Heart left ventricle (tissue), 16 donors: ENCODE measurements at regions not wholly inside any gene's neighbourhood (a gene's known extent, or its start where the extent isn't known, plus 50 kb on each side); places are given as distances from the start of the nearest gene placed in this dataset.

Experiments used
- ATAC-seq, 4 donors: fragments of 200-7000 bp; cut with Tn5 transposase; one replicate each; pipeline ENCODE4 v1.9.1; 2020 to 2022; ENCODE audit warnings: moderate library complexity in 4 of 4, mild to moderate bottlenecking in 3 of 4, moderate number of reproducible peaks in 1 of 4
- DNase-seq, 5 donors: peaks; one replicate each; pipeline ENCODE4 v3.0.0-alpha.2; 2020
- H3K27ac ChIP-seq, 12 donors: fragments of 200-600 bp; sonication (generic) in 4 of 12; one replicate each; pipeline versions ENCODE4 v1.5.0 to v1.8.0; 2016 to 2022; ENCODE audit warnings: mild to moderate bottlenecking in 2 of 12
- H3K27me3 ChIP-seq, 9 donors: fragments of 200-600 bp; sonication (generic) in 2 of 9; one replicate each; pipeline versions ENCODE4 v1.5.1 to v1.8.0; 2016 to 2022; ENCODE audit warnings: mild to moderate bottlenecking in 3 of 9
- H3K36me3 ChIP-seq, 9 donors: fragments of 200-600 bp; sonication (generic) in 2 of 9; one replicate each; pipeline versions ENCODE4 v1.5.0 to v1.8.0; 2018 to 2022; ENCODE audit warnings: mild to moderate bottlenecking in 2 of 9
- H3K4me1 ChIP-seq, 12 donors: fragments of 200-600 bp; sonication (generic) in 4 of 12; one replicate each; pipeline versions ENCODE4 v1.5.0 to v1.8.0; 2016 to 2022; ENCODE audit warnings: mild to moderate bottlenecking in 3 of 12
- H3K4me3 ChIP-seq, 12 donors: fragments of 200-600 bp; sonication (generic) in 4 of 12; one replicate each; pipeline versions ENCODE4 v1.5.0 to v1.8.0; 2017 to 2022; ENCODE audit warnings: mild to moderate bottlenecking in 9 of 12, moderate library complexity in 4 of 12
- H3K9me3 ChIP-seq, 12 donors: fragments of 200-600 bp; sonication (generic) in 4 of 12; one replicate each; pipeline versions ENCODE4 v1.5.0 to v1.8.0; 2016 to 2022; ENCODE audit warnings: mild to moderate bottlenecking in 1 of 12
- CTCF ChIP-seq, 12 donors: fragments of 200-600 bp; sonication (generic) in 4 of 12; IDR thresholded peaks; one replicate each; pipeline versions ENCODE4 v1.5.0 to v1.8.0; 2018 to 2022; ENCODE audit warnings: antibody characterized with exemption in 12 of 12, mild to moderate bottlenecking in 5 of 12
- POLR2A ChIP-seq, 2 donors: fragments of 450-650 bp; IDR thresholded peaks; one replicate each; pipeline ENCODE4 v1.6.1; 2017; ENCODE audit warnings: antibody characterized with exemption in 2 of 2, mild to moderate bottlenecking in 2 of 2, moderate library complexity in 2 of 2
- WGBS, 4 donors: extraction: QIAGEN DNeasy Blood & Tissue Kit in 2 of 4; methylation state at CpG; one replicate each; pipeline versions ENCODE4 v1.1.5 to v1.1.7; 2013 to 2018; 5-methylcytosine and 5-hydroxymethylcytosine counted together
- intact Hi-C, 10 donors: fragments of 100-400 bp; cut with DNase I; formaldehyde crosslinking; loops; one replicate each; pipeline versions ENCODE4 v1.11.1 to v1.14.2; 2022
- donor health status: ischemic (EF 13 %, LVEDD 7.1; RV severe dilation, severe dysfunction).
- donor health status: healthy with polysubstance abuse.
- donor health status: DM: no; HTN: yes; CAD: no.
- donor health status: DM: no; HTN: no; CAD: no.
- donor health status: ischemic (EF 25% LVEDD 6.9; RV normal size, moderate dysfunction).
- donor health status: ischemic (EF 25% LVEDD 5.7; RV mildly dilated, moderate dysfunction).
- donor health status: healthy.
- donor health status: DM: yes; HTN: yes; CAD: no.
- donor health status: ischemic (EF 35%, LVEDD 5.7; RV mildly dilated, moderate dysfunction).
- donor health status: nonischemic (EF 11% LVEDD 7.7; RV severe dilation, severe dysfunction).
- donor health status: DM: yes; HTN: yes; CAD: no.
- donor health status: PGD.
- donor health status: ischemic (EF 29% LVEDD 5.4; RV normal size, mild dysfunction).
- donor health status: nonischemic (EF 23%, LVEDD 6.1; RV moderate dilation, normal function).

- ATAC-seq: no peak
These were observed 152.7 kb upstream of the ERCC4 start for GRCh38 chr16:13767215-13767614.

DNA sequence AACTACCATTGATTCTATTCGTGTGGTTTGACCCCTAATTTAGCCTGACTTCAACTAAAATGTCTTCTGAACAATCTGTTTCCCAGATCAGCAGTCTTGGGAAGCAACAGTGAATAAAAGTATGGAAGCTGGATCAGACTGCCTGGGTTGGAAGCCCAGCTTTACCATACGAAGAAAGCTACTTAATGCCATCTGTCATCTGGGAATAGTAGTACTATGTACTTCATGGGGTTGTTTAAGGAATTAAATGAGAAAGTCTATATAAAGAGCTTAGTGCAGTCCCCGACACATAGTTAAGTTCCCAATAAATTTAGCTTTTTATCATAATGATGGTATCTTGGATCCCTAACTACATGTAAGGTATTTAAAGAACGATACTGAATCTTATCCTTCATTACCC lies 151.5 kb upstream of the ERCC4 start:
- Histone ChIP-seq H3K4me1 (no peaks in the 10 kb centered on the region), H3K9me3 (no peaks in the 10 kb centered on the region), H3K27ac (no peak overlapping the region), H3K4me3 (no peak overlapping the region), H3K27me3 (no peaks in the 10 kb centered on the region), H3K36me3 (no peaks in the 10 kb centered on the region)
- WGBS, 4 donors: 55 to 66% (median 63%) methylated on average over 4 of the region's 4 CpGs
- ATAC-seq: no peak
- TF ChIP-seq POLR2A (IDR thresholded peaks at IDR 0.05): no peak
- TF ChIP-seq CTCF (IDR thresholded peaks at IDR 0.05): no peak
- no peak for DNase-seq
- intact Hi-C loops: no loop called here

More at GRCh38 chr16:13767215-13767614, 152.7 kb upstream of the ERCC4 start:
- Histone ChIP-seq H3K9me3 (no peaks in the 10 kb centered on the region), H3K4me3 (no peak overlapping the region), H3K27me3 (no peaks in the 10 kb centered on the region), H3K4me1 (no peaks in the 10 kb centered on the region), H3K27ac (no peak overlapping the region), H3K36me3 (no peaks in the 10 kb centered on the region)
- WGBS, 4 donors: 48 to 64% (median 57%) methylated on average over 7 of the region's 7 CpGs
- intact Hi-C loops: no loop called here
- no peak for DNase-seq
- TF ChIP-seq CTCF (IDR thresholded peaks at IDR 0.05) (peak in 8 of 12 donors; percentile 6 to 44 (median 27)), POLR2A (IDR thresholded peaks at IDR 0.05) (no peak)

- Histone ChIP-seq H3K9me3 (peaks cover 0 to 6% (median under 1%) of the 10 kb centered on the region in 12 donors), H3K4me3 (no peak overlapping the region), H3K27ac (no peak overlapping the region), H3K4me1 (no peaks in the 10 kb centered on the region), H3K36me3 (no peaks in the 10 kb centered on the region), H3K27me3 (no peaks in the 10 kb centered on the region)
- ATAC-seq: no peak
- no peak for DNase-seq
- TF ChIP-seq CTCF (IDR thresholded peaks at IDR 0.05) (no peak), POLR2A (IDR thresholded peaks at IDR 0.05) (no peak)
- intact Hi-C loops: no loop called here
- WGBS, 4 donors: 91 to 96% (median 94%) methylated on average over 5 of the region's 5 CpGs
These were observed 149.5 kb upstream of the ERCC4 start for GRCh38 chr16:13770436-13770835.

DNA sequence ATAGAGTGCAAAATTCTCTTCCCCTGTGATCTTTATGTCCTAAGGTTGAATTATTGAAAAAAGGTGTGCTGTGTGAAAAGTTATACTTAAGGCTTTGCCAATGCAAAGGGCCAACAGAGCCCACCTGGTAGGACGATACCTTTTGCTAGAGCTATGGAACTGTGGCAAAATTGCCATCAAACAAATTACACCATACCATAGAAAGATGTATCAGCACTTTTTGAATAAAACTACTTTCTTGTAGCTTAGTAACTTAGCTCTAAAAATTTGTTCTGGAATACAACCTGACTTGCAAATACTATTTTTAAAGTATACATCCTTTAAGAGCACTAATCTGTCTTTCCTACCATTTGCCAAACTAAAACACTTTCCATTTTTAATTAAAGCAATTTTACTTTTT lies 147.2 kb upstream of the ERCC4 start:
- DNase-seq (no peak), ATAC-seq (no peak)
- Histone ChIP-seq H3K9me3 (peaks cover 0 to 18% (median 5%) of the 10 kb centered on the region in 12 donors), H3K27me3 (no peaks in the 10 kb centered on the region), H3K4me3 (no peak overlapping the region), H3K4me1 (no peaks in the 10 kb centered on the region), H3K27ac (no peak overlapping the region), H3K36me3 (no peaks in the 10 kb centered on the region)
- WGBS, 4 donors: 73 to 78% (median 76%) methylated on average over 1 of the region's 1 CpG
- TF ChIP-seq CTCF (IDR thresholded peaks at IDR 0.05) (no peak), POLR2A (IDR thresholded peaks at IDR 0.05) (no peak)
- intact Hi-C loops: no loop called here
